SK-MEL-5 (cell line): ENCODE measurements at regions not wholly inside any gene's neighbourhood (a gene's known extent, or its start where the extent isn't known, plus 50 kb on each side); places are given as distances from the start of the nearest gene placed in this dataset.
"Not testable (repeated sequence)": the region's sequence is repeated elsewhere in the genome, so short reads cannot be mapped to it uniquely, and the experiment has no call there.

Experiments used
- DNase-seq: peaks from one replicate; pipeline ENCODE4 v3.0.0-alpha.2; 2016; ENCODE audit warnings: low read depth, low spot score
- in situ Hi-C: cut with HindIII; loops from 2 replicates; pipeline ENCODE4 v1.10.0; 2016; ENCODE audit warnings: low sequenced_read_pairs, high pct_unique_total_duplicates, low pct_unique_long_range_greater_than_20kb

- in situ Hi-C loops, DNase-seq: not testable (repeated sequence)
Observed at GRCh38 chr15:20244792-20245191, 296.8 kb downstream of the GOLGA6L6 start.

- in situ Hi-C loops, DNase-seq: not testable (repeated sequence)
Observed at GRCh38 chr15:20243486-20244240, 297.9 kb downstream of the GOLGA6L6 start.

- DNase-seq, in situ Hi-C loops: not testable (repeated sequence)
Observed at GRCh38 chr15:20240366-20240917, 301.2 kb downstream of the GOLGA6L6 start.

GRCh38 chr15:20239186-20239585 is 302.4 kb downstream of the GOLGA6L6 start:
- DNase-seq, in situ Hi-C loops: not testable (repeated sequence)

GRCh38 chr15:20237256-20238020 is 304.2 kb downstream of the GOLGA6L6 start:
- DNase-seq, in situ Hi-C loops: not testable (repeated sequence)

GRCh38 chr15:20235728-20236127 is 305.9 kb downstream of the GOLGA6L6 start:
- in situ Hi-C loops, DNase-seq: not testable (repeated sequence)

- in situ Hi-C loops, DNase-seq: not testable (repeated sequence)
Observed at GRCh38 chr15:20234006-20234540, 307.5 kb downstream of the GOLGA6L6 start.

- DNase-seq, in situ Hi-C loops: not testable (repeated sequence)
Observed at GRCh38 chr15:20232457-20232856, 309.1 kb downstream of the GOLGA6L6 start.

- in situ Hi-C loops, DNase-seq: not testable (repeated sequence)
Observed at GRCh38 chr15:20230656-20231055, 310.9 kb downstream of the GOLGA6L6 start.

GRCh38 chr15:20228791-20229190 is 312.8 kb downstream of the GOLGA6L6 start:
- in situ Hi-C loops, DNase-seq: not testable (repeated sequence)

- in situ Hi-C loops, DNase-seq: not testable (repeated sequence)
Observed at GRCh38 chr15:20227119-20227853, 314.3 kb downstream of the GOLGA6L6 start.

- DNase-seq, in situ Hi-C loops: not testable (repeated sequence)
Observed at GRCh38 chr15:20226531-20226930, 315.1 kb downstream of the GOLGA6L6 start.

- in situ Hi-C loops: not testable (repeated sequence)
Observed at GRCh38 chr15:20221063-20221462, 320.5 kb downstream of the GOLGA6L6 start.

GRCh38 chr15:20219171-20219570 is 322.4 kb downstream of the GOLGA6L6 start:
- in situ Hi-C loops, DNase-seq: not testable (repeated sequence)

More at GRCh38 chr15:20221063-20221462, 320.5 kb downstream of the GOLGA6L6 start:
- not testable (repeated sequence) for DNase-seq

GRCh38 chr15:20215700-20216099 is 325.9 kb downstream of the GOLGA6L6 start:
- in situ Hi-C loops: not testable (repeated sequence)

GRCh38 chr15:20214101-20214500 is 327.5 kb downstream of the GOLGA6L6 start:
- DNase-seq, in situ Hi-C loops: not testable (repeated sequence)

More at GRCh38 chr15:20215700-20216099, 325.9 kb downstream of the GOLGA6L6 start:
- not testable (repeated sequence) for DNase-seq

GRCh38 chr15:20211508-20211907 is 330.1 kb downstream of the GOLGA6L6 start:
- in situ Hi-C loops, DNase-seq: not testable (repeated sequence)
